ENCODE measurements at regions not wholly inside any gene's neighbourhood (a gene's known extent, or its start where the extent isn't known, plus 50 kb on each side); places are given as distances from the start of the nearest gene placed in this dataset.

DNA sequence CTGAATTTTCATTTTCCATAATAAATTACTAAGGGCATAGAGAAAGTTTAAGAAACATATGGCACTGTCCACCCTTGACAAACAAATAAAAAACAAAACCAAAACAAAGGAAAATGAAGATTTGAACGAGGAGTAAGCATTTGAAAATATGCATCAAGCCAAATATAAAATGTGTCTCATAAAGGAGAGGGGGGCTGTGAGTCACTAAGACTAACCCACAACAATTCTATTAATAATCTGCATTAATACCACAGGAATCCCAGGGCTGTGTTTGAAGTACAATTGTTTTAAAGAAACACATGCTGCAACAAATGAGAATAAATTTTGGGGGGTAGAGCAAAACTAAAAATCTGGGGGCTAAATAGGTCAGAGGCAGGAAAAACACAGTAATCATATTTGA is 53.8 kb upstream of the STK17B start:
- Histone ChIP-seq H4K5ac (ENCODE audit: insufficient read length, low read depth, low read length) (no peak overlapping the region), H4K20me1 (ENCODE audit: control insufficient read depth, insufficient read depth, insufficient read length) (no peaks in the 10 kb centered on the region), H3K9me3 (ENCODE audit: control insufficient read depth, low read depth, low read length) (no peaks in the 10 kb centered on the region), H3K23me2 (ENCODE audit: insufficient read length, low read depth, low read length, poor library complexity, severe bottlenecking) (no peaks in the 10 kb centered on the region), H2AFZ (ENCODE audit: low read length) (no peak overlapping the region), H4K91ac (ENCODE audit: insufficient read length, low read depth, low read length) (no peak overlapping the region), H4K8ac (replicated peaks; ENCODE audit: insufficient read length, low read depth, low read length) (no peak overlapping the region), H3K4ac (ENCODE audit: low read depth, low read length) (no peak overlapping the region), H2AK5ac (ENCODE audit: insufficient read length, low read length) (no peak overlapping the region), H3K56ac (ENCODE audit: insufficient read length, low read depth, low read length) (no peak overlapping the region), H2BK5ac (ENCODE audit: insufficient read length, low read length) (no peak overlapping the region), H3T11ph (ENCODE audit: low read length) (no peak overlapping the region), H3K27ac (ENCODE audit: insufficient read length, low read depth, low read length) (no peak overlapping the region), H3K79me2 (ENCODE audit: insufficient read depth, low read length) (no peaks in the 10 kb centered on the region), H3K9ac (ENCODE audit: extremely low read depth, insufficient read length, low read length) (no peak overlapping the region), H2BK120ac (ENCODE audit: low read depth, low read length, poor library complexity, severe bottlenecking) (no peak overlapping the region), H3K79me1 (ENCODE audit: insufficient read depth, low read depth, low read length, poor library complexity, severe bottlenecking) (no peaks in the 10 kb centered on the region), H3K23ac (ENCODE audit: insufficient read length, low read depth, low read length) (no peak overlapping the region), H3K4me1 (ENCODE audit: insufficient read depth, low read length) (no peaks in the 10 kb centered on the region), H3K27me3 (ENCODE audit: insufficient read depth, low read length) (no peaks in the 10 kb centered on the region), H3K18ac (ENCODE audit: insufficient read length, low read depth, low read length) (no peak overlapping the region), H2BK15ac (ENCODE audit: low read depth, low read length) (no peak overlapping the region), H3K4me2 (ENCODE audit: insufficient read depth, insufficient read length, low read length) (no peak overlapping the region), H2BK12ac (ENCODE audit: insufficient read length, low read depth, low read length) (no peak overlapping the region), H2BK20ac (ENCODE audit: low read depth, low read length, poor library complexity, severe bottlenecking) (no peak overlapping the region), H3K14ac (ENCODE audit: insufficient read depth, low read length) (no peak overlapping the region)
- H3K27ac Mint-ChIP-seq, result no peak overlapping the region
- H3K4me1 Mint-ChIP-seq, result no peaks in the 10 kb centered on the region
- H3K36me3 Mint-ChIP-seq (ENCODE audit: insufficient read depth in 1 of 3, low read depth in 3 of 3), result no peaks in the 10 kb centered on the region
- WGBS (ENCODE audit: extremely low coverage, insufficient read length, low lambda C conversion rate), result no CpG with 5 or more reads among the region's 1 CpG
- DNase-seq, result no peak
- TF ChIP-seq, protein P1, sequence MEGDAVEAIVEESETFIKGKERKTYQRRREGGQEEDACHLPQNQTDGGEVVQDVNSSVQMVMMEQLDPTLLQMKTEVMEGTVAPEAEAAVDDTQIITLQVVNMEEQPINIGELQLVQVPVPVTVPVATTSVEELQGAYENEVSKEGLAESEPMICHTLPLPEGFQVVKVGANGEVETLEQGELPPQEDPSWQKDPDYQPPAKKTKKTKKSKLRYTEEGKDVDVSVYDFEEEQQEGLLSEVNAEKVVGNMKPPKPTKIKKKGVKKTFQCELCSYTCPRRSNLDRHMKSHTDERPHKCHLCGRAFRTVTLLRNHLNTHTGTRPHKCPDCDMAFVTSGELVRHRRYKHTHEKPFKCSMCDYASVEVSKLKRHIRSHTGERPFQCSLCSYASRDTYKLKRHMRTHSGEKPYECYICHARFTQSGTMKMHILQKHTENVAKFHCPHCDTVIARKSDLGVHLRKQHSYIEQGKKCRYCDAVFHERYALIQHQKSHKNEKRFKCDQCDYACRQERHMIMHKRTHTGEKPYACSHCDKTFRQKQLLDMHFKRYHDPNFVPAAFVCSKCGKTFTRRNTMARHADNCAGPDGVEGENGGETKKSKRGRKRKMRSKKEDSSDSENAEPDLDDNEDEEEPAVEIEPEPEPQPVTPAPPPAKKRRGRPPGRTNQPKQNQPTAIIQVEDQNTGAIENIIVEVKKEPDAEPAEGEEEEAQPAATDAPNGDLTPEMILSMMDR (conservative IDR thresholded peaks at IDR 0.05), result no peak
- no peaks in the 10 kb centered on the region for H3K9me3 Mint-ChIP-seq
- H3K4me3 Mint-ChIP-seq, result no peak overlapping the region
- H3K27me3 Mint-ChIP-seq (ENCODE audit: low read depth), result no peaks in the 10 kb centered on the region

Data from H9 (cell line).